ENCODE measurements at regions not wholly inside any gene's neighbourhood (a gene's known extent, or its start where the extent isn't known, plus 50 kb on each side); places are given as distances from the start of the nearest gene placed in this dataset.

GRCh38 chr4:43379016-43379415 lies 486.5 kb downstream of the GRXCR1 start:
- peaks cover 16% of the 10 kb centered on the region; the same call in 1 of the 2 replicates for H3K9me3 ChIP-seq (ENCODE audit: low read length)
- no peak overlapping the region for H2AFZ ChIP-seq (ENCODE audit: low read length)
- WGBS (ENCODE audit: low lambda C conversion rate): 2% methylated on average over 1 of the region's 1 CpG
- no TSS peak for BruUV-seq (replicated peaks)
- H3K4me2 ChIP-seq (ENCODE audit: low read depth, low read length): no peak overlapping the region
- no peak overlapping the region for H3K9ac ChIP-seq (ENCODE audit: insufficient read depth, low read depth, low read length)
- DNase-seq (ENCODE audit: low spot score) (no peak), ATAC-seq (no peak), FAIRE-seq (no peak)
- no peaks in the 10 kb centered on the region for H3K36me3 ChIP-seq (replicated peaks in 1 of 2; ENCODE audit: control insufficient read depth in 1 of 2, insufficient read depth in 2 of 2, low read length in 2 of 2)
- no peaks in the 10 kb centered on the region for H3K27me3 ChIP-seq (ENCODE audit: control insufficient read depth in 1 of 2, insufficient read depth in 2 of 2, low read length in 2 of 2)
- ChIA-PET POLR2A (no interaction called here), CTCF (ENCODE audit: low intra/inter-chr PET ratio, low total read pairs) (no interaction called here)
- H3K27ac ChIP-seq (ENCODE audit: extremely low read length, insufficient read depth, low read length): no peak overlapping the region
- intact Hi-C loops (cut with micrococcal nuclease; ENCODE audit: unreplicated experiment) (no loop called here), in situ Hi-C loops (cut with HindIII; ENCODE audit: extremely low pct_ligation_motif_present, low pct_unique_long_range_greater_than_20kb) (no loop called here)
- no peak overlapping the region for H3K4me3 ChIP-seq (replicated peaks in 1 of 3; ENCODE audit: insufficient read depth in 1 of 3, low read depth in 2 of 3, low read length in 3 of 3)
- no peaks in the 10 kb centered on the region for H4K20me1 ChIP-seq (ENCODE audit: insufficient read depth, low read length)
- no peak for TF ChIP-seq ARID5B (CRISPR knock-in tag; IDR thresholded peaks at IDR 0.05)
- TF ChIP-seq RXRA (CRISPR knock-in tag; IDR thresholded peaks at IDR 0.05): no peak
- TF ChIP-seq ZNF30 (CRISPR knock-in tag; IDR thresholded peaks at IDR 0.05): no peak
- no peak for TF ChIP-seq ZNF878 (CRISPR knock-in tag; IDR thresholded peaks at IDR 0.05)
- TF ChIP-seq HBP1 (CRISPR knock-in tag; IDR thresholded peaks at IDR 0.05; ENCODE audit: low read depth): no peak
- no peak for TF ChIP-seq ZMAT3 (CRISPR knock-in tag; conservative IDR thresholded peaks at IDR 0.05)
- no peak for TF ChIP-seq ZNF350 (CRISPR knock-in tag; IDR thresholded peaks at IDR 0.05; ENCODE audit: borderline replicate concordance, low read depth)
- TF ChIP-seq ZNF709 (CRISPR knock-in tag; IDR thresholded peaks at IDR 0.05): no peak
- no peak for TF ChIP-seq DMAP1 (CRISPR knock-in tag; IDR thresholded peaks at IDR 0.05)
- no peak for TF ChIP-seq NONO (IDR thresholded peaks at IDR 0.05)
- TF ChIP-seq NONO (CRISPR knock-in tag; conservative IDR thresholded peaks at IDR 0.05): no peak
- TF ChIP-seq UBTF (CRISPR knock-in tag; IDR thresholded peaks at IDR 0.05): no peak
- TF ChIP-seq SNAI1 (CRISPR knock-in tag; IDR thresholded peaks at IDR 0.05; ENCODE audit: borderline replicate concordance): no peak
- peaks cover 5% of the 10 kb centered on the region for H3K4me1 ChIP-seq (ENCODE audit: insufficient read depth, low read length)
- no peaks in the 10 kb centered on the region for H3K79me2 ChIP-seq (ENCODE audit: insufficient read depth, low read length)

Data from HepG2 (cell line).